ENCODE measurements at regions not wholly inside any gene's neighbourhood (a gene's known extent, or its start where the extent isn't known, plus 50 kb on each side); places are given as distances from the start of the nearest gene placed in this dataset.
A peak's percentile ranks its signal among the peaks of the same experiment; 100 is the strongest.

GRCh38 chr6:15131651-15132061 lies 114.2 kb upstream of the JARID2 start:
- WGBS, 3 donors: 15 to 19% (median 18%) methylated on average over 7 of the region's 7 CpGs
- DNase-seq: peak in 1 of 5 donors; percentile 20
- Histone ChIP-seq H3K9me3 (no peaks in the 10 kb centered on the region), H3K27me3 (no peaks in the 10 kb centered on the region), H3K4me1 (ENCODE audit: insufficient read depth) (no peaks in the 10 kb centered on the region), H3K4me3 (no peak overlapping the region), H3K36me3 (no peaks in the 10 kb centered on the region), H3K27ac (no peak overlapping the region)
- TF ChIP-seq EP300 (IDR thresholded peaks at IDR 0.05) (no peak), CTCF (IDR thresholded peaks at IDR 0.05) (no peak), POLR2A (IDR thresholded peaks at IDR 0.05) (no peak)
- intact Hi-C loops (cut with DNase I): no loop called here

GRCh38 chr6:15132167-15132566 lies 113.7 kb upstream of the JARID2 start:
- H3K27me3 ChIP-seq: no peaks in the 10 kb centered on the region
- H3K9me3 ChIP-seq: no peaks in the 10 kb centered on the region
- intact Hi-C loops (cut with DNase I): no loop called here
- H3K36me3 ChIP-seq: no peaks in the 10 kb centered on the region
- H3K27ac ChIP-seq: no peak overlapping the region
- WGBS, 3 donors: 88 to 97% (median 92%) methylated on average over 4 of the region's 4 CpGs
- no peak for DNase-seq
- H3K4me3 ChIP-seq: no peak overlapping the region
- no peaks in the 10 kb centered on the region for H3K4me1 ChIP-seq (ENCODE audit: insufficient read depth)
- TF ChIP-seq CTCF (IDR thresholded peaks at IDR 0.05) (no peak), EP300 (IDR thresholded peaks at IDR 0.05) (no peak), POLR2A (IDR thresholded peaks at IDR 0.05) (no peak)

- Histone ChIP-seq H3K27me3 (no peaks in the 10 kb centered on the region), H3K36me3 (no peaks in the 10 kb centered on the region), H3K27ac (no peak overlapping the region), H3K4me3 (no peak overlapping the region), H3K4me1 (ENCODE audit: insufficient read depth) (no peaks in the 10 kb centered on the region), H3K9me3 (no peaks in the 10 kb centered on the region)
- no peak for DNase-seq
- 89 to 91% (median 90%) methylated on average over 8 of the region's 8 CpGs for WGBS, 3 donors
- TF ChIP-seq CTCF (IDR thresholded peaks at IDR 0.05) (no peak), POLR2A (IDR thresholded peaks at IDR 0.05) (no peak), EP300 (IDR thresholded peaks at IDR 0.05) (no peak)
- intact Hi-C loops (cut with DNase I): no loop called here
Measured at GRCh38 chr6:15132854-15133670, 112.8 kb upstream of the JARID2 start.

- WGBS, 3 donors: 91 to 100% (median 94%) methylated on average over 1 of the region's 1 CpG
Measured at GRCh38 chr6:15137086-15137485, 108.8 kb upstream of the JARID2 start.

More at GRCh38 chr6:15137086-15137485, 108.8 kb upstream of the JARID2 start:
- no peaks in the 10 kb centered on the region for H3K27me3 ChIP-seq
- TF ChIP-seq POLR2A (IDR thresholded peaks at IDR 0.05): no peak
- no peak for TF ChIP-seq CTCF (IDR thresholded peaks at IDR 0.05)
- no peak for TF ChIP-seq EP300 (IDR thresholded peaks at IDR 0.05)
- no peaks in the 10 kb centered on the region for H3K9me3 ChIP-seq
- H3K4me3 ChIP-seq: no peak overlapping the region
- intact Hi-C loops (cut with DNase I): no loop called here
- no peaks in the 10 kb centered on the region for H3K36me3 ChIP-seq
- no peaks in the 10 kb centered on the region for H3K4me1 ChIP-seq (ENCODE audit: insufficient read depth)
- DNase-seq: no peak
- H3K27ac ChIP-seq: no peak overlapping the region
